Stimulated activated naive B cell treated with anti-CD40 and anti-IgM and Interleukin-4, amounts not matched to agents 10 μg/mL and 1 μg/mL and 100 μg/mL, for 72 hours (primary cell): ENCODE measurements at regions not wholly inside any gene's neighbourhood (a gene's known extent, or its start where the extent isn't known, plus 50 kb on each side); places are given as distances from the start of the nearest gene placed in this dataset.

Experiments used
- ATAC-seq, 2 donors: fragments of 150-1000 bp; cut with Tn5 transposase; replicated peaks; 2 replicates each; pipeline ENCODE4 v1.10.0; 2021; ENCODE audit warnings: moderate library complexity in 1 of 2
- DNase-seq: peaks from one replicate; pipeline ENCODE4 v3.0.0; 2021
- H3K27ac Mint-ChIP-seq: one replicate; pipeline ENCODE4 v1.8.0; 2022; ENCODE audit warnings: mild to moderate bottlenecking, mixed read lengths
- H3K27me3 Mint-ChIP-seq, 2 donors: one replicate each; pipeline ENCODE4 v1.8.0; 2022; ENCODE audit warnings: mixed read lengths in 2 of 2
- H3K36me3 Mint-ChIP-seq, 2 donors: one replicate each; pipeline ENCODE4 v1.8.0; 2022; ENCODE audit warnings: mixed read lengths in 2 of 2, mild to moderate bottlenecking in 1 of 2
- H3K4me1 Mint-ChIP-seq, 2 donors: one replicate each; pipeline ENCODE4 v1.8.0; 2022; ENCODE audit warnings: mixed read lengths in 2 of 2, mild to moderate bottlenecking in 1 of 2
- H3K4me3 Mint-ChIP-seq, 2 donors: one replicate each; pipeline ENCODE4 v1.8.0; 2022; ENCODE audit warnings: mild to moderate bottlenecking in 2 of 2, mixed read lengths in 2 of 2, moderate library complexity in 1 of 2
- H3K9me3 Mint-ChIP-seq, 2 donors: one replicate each; pipeline ENCODE4 v1.8.0; 2022; ENCODE audit warnings: mixed read lengths in 2 of 2, mild to moderate bottlenecking in 1 of 2

- DNase-seq (no peak), ATAC-seq (no peak)
- Mint-ChIP-seq H3K9me3 (peaks cover 8 to 10% of the 10 kb centered on the region in 2 donors), H3K4me1 (no peaks in the 10 kb centered on the region), H3K27ac (no peak overlapping the region), H3K36me3 (no peaks in the 10 kb centered on the region), H3K4me3 (no peak overlapping the region), H3K27me3 (no peaks in the 10 kb centered on the region)
These were observed 796.6 kb upstream of the DPPA4 start for GRCh38 chr3:110133971-110134370.

- peaks cover 4 to 10% of the 10 kb centered on the region in 2 donors for H3K9me3 Mint-ChIP-seq
- no peak overlapping the region for H3K4me3 Mint-ChIP-seq
- no peak for DNase-seq
- H3K4me1 Mint-ChIP-seq, result no peaks in the 10 kb centered on the region
- ATAC-seq, result no peak
- no peaks in the 10 kb centered on the region for H3K27me3 Mint-ChIP-seq
- H3K27ac Mint-ChIP-seq, result no peak overlapping the region
- no peaks in the 10 kb centered on the region for H3K36me3 Mint-ChIP-seq
These were observed 801.7 kb upstream of the DPPA4 start for GRCh38 chr3:110139048-110139447.

GRCh38 chr3:110139821-110140220 lies 802.5 kb upstream of the DPPA4 start:
- Mint-ChIP-seq H3K4me3 (no peak overlapping the region), H3K36me3 (no peaks in the 10 kb centered on the region), H3K9me3 (peaks cover 4 to 10% of the 10 kb centered on the region in 2 donors), H3K27ac (no peak overlapping the region), H3K4me1 (no peaks in the 10 kb centered on the region), H3K27me3 (no peaks in the 10 kb centered on the region)
- no peak for DNase-seq
- no peak for ATAC-seq

GRCh38 chr3:110149763-110150162 lies 812.4 kb upstream of the DPPA4 start:
- H3K4me3 Mint-ChIP-seq, result no peak overlapping the region
- ATAC-seq, result no peak
- no peaks in the 10 kb centered on the region for H3K27me3 Mint-ChIP-seq
- H3K27ac Mint-ChIP-seq, result no peak overlapping the region
- no peaks in the 10 kb centered on the region for H3K4me1 Mint-ChIP-seq
- H3K9me3 Mint-ChIP-seq, result peaks cover 2 to 3% of the 10 kb centered on the region in 2 donors
- no peaks in the 10 kb centered on the region for H3K36me3 Mint-ChIP-seq
- no peak for DNase-seq

DNA sequence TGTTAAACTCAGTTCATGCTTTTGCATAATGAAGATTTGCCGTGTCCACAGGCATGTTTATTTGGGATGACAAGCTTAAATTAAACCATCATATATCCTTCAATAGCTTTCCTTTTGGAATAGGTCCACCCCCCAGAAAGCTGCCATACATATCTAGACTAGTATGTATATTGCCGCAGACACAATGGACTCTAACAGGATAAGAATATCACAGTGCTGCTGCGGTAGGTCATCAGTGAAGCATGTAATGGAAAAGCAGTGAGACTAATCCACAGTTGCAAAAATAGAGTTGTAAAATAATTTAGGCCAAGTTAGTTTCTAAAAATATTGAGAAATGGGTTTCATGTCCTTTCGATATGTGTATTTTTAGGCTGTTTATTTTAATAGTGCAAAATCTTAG lies 819.9 kb upstream of the DPPA4 start:
- ATAC-seq (no peak), DNase-seq (no peak)
- Mint-ChIP-seq H3K27me3 (no peaks in the 10 kb centered on the region), H3K36me3 (no peaks in the 10 kb centered on the region), H3K27ac (no peak overlapping the region), H3K9me3 (no peaks in the 10 kb centered on the region), H3K4me1 (no peaks in the 10 kb centered on the region), H3K4me3 (no peak overlapping the region)

- H3K4me3 Mint-ChIP-seq, result no peak overlapping the region
- ATAC-seq (no peak), DNase-seq (no peak)
- H3K36me3 Mint-ChIP-seq, result no peaks in the 10 kb centered on the region
- H3K27ac Mint-ChIP-seq, result no peak overlapping the region
- no peaks in the 10 kb centered on the region for H3K4me1 Mint-ChIP-seq
- peaks cover 0 to 1% of the 10 kb centered on the region in 2 donors for H3K9me3 Mint-ChIP-seq
- no peaks in the 10 kb centered on the region for H3K27me3 Mint-ChIP-seq
These were observed 827.5 kb upstream of the DPPA4 start for GRCh38 chr3:110164632-110165369.

- H3K4me1 Mint-ChIP-seq, result no peaks in the 10 kb centered on the region
These were observed 828.0 kb upstream of the DPPA4 start for GRCh38 chr3:110165370-110165743.

GRCh38 chr3:110165753-110166152 lies 828.4 kb upstream of the DPPA4 start:
- Mint-ChIP-seq H3K4me1 (no peaks in the 10 kb centered on the region), H3K36me3 (no peaks in the 10 kb centered on the region), H3K4me3 (no peak overlapping the region), H3K27ac (no peak overlapping the region), H3K9me3 (peaks cover 0 to 1% of the 10 kb centered on the region in 2 donors), H3K27me3 (no peaks in the 10 kb centered on the region)
- DNase-seq (no peak), ATAC-seq (no peak)

More at GRCh38 chr3:110165370-110165743, 828.0 kb upstream of the DPPA4 start:
- Mint-ChIP-seq H3K36me3 (no peaks in the 10 kb centered on the region), H3K4me3 (no peak overlapping the region), H3K27ac (no peak overlapping the region), H3K27me3 (no peaks in the 10 kb centered on the region), H3K9me3 (peaks cover 0 to 1% of the 10 kb centered on the region in 2 donors)
- no peak for ATAC-seq
- no peak for DNase-seq

GRCh38 chr3:110166791-110167190 lies 829.4 kb upstream of the DPPA4 start:
- ATAC-seq (no peak), DNase-seq (no peak)
- H3K4me1 Mint-ChIP-seq, result no peaks in the 10 kb centered on the region
- no peak overlapping the region for H3K4me3 Mint-ChIP-seq
- H3K9me3 Mint-ChIP-seq, result peaks cover 0 to 1% of the 10 kb centered on the region in 2 donors
- H3K27me3 Mint-ChIP-seq, result no peaks in the 10 kb centered on the region
- H3K27ac Mint-ChIP-seq, result no peak overlapping the region
- H3K36me3 Mint-ChIP-seq, result no peaks in the 10 kb centered on the region

DNA sequence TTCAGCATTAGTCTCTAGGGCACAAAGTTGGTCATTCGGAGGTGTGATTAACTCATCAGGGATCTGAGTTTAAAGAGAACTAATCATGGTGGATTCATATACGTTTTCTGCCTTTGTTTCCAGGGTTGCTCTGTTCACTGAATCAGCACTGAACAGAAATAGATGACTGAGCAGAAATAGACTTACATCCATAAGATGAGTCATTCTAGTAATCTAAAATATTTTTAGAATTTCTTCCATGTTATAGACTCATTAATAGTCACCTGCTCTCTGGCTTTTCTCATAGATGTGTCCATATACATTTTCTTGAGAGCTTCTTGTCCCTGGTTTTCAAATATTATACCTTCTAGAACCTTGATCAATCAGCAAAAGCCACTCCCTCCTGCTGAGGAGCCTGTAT lies 837.6 kb upstream of the DPPA4 start:
- H3K4me1 Mint-ChIP-seq, result no peaks in the 10 kb centered on the region
- H3K9me3 Mint-ChIP-seq, result no peaks in the 10 kb centered on the region
- no peaks in the 10 kb centered on the region for H3K27me3 Mint-ChIP-seq
- no peak overlapping the region for H3K4me3 Mint-ChIP-seq
- no peak for DNase-seq
- no peaks in the 10 kb centered on the region for H3K36me3 Mint-ChIP-seq
- ATAC-seq, result no peak
- no peak overlapping the region for H3K27ac Mint-ChIP-seq

- H3K9me3 Mint-ChIP-seq, result no peaks in the 10 kb centered on the region
- H3K4me1 Mint-ChIP-seq, result no peaks in the 10 kb centered on the region
- no peaks in the 10 kb centered on the region for H3K27me3 Mint-ChIP-seq
- no peak overlapping the region for H3K27ac Mint-ChIP-seq
- no peaks in the 10 kb centered on the region for H3K36me3 Mint-ChIP-seq
- no peak for DNase-seq
- no peak for ATAC-seq
- no peak overlapping the region for H3K4me3 Mint-ChIP-seq
These were observed 841.6 kb upstream of the DPPA4 start for GRCh38 chr3:110178965-110179364.

DNA sequence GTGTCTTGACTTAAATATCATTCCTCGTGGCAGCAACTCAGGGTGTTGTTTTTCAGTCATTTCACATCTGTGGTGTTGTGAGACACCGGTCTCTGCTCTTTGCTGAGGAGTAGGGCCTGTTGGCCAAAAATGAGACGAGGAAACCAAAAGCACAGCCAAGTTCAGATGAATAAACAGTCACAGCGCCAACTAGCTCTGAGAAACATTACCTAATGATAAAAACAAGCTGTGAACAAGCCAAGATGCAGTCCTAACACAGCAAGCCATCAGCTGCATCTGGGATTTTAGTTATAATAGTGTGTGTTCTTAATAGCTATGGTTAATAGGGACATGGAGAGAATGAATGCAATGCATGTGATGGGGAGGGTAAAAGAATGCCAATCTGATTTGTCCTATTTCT lies 843.4 kb upstream of the DPPA4 start:
- DNase-seq (no peak), ATAC-seq (no peak)
- H3K4me1 Mint-ChIP-seq, result no peaks in the 10 kb centered on the region
- no peaks in the 10 kb centered on the region for H3K36me3 Mint-ChIP-seq
- H3K27me3 Mint-ChIP-seq, result no peaks in the 10 kb centered on the region
- H3K27ac Mint-ChIP-seq, result no peak overlapping the region
- no peak overlapping the region for H3K4me3 Mint-ChIP-seq
- no peaks in the 10 kb centered on the region for H3K9me3 Mint-ChIP-seq

DNA sequence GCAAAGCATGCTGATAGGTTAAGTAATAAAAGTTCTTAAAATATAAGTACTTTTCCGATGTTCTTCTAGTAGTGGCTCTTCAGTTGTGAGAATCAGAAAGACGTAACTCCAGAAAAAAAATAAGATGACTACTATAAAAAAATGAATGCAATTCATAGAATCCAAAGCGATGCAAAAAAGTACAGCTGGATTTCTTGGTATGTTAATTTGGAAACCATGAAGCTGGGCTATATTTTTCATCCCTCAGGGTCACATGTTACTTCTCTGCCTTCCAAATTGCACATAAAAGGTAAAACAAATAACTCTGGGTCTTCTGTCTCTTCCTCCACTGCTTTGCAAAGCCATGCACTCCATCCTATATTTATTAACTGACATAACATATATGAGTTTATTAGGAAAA lies 843.9 kb upstream of the DPPA4 start:
- ATAC-seq, result no peak
- H3K36me3 Mint-ChIP-seq, result no peaks in the 10 kb centered on the region
- H3K9me3 Mint-ChIP-seq, result no peaks in the 10 kb centered on the region
- no peaks in the 10 kb centered on the region for H3K27me3 Mint-ChIP-seq
- DNase-seq, result no peak
- H3K4me1 Mint-ChIP-seq, result no peaks in the 10 kb centered on the region
- no peak overlapping the region for H3K27ac Mint-ChIP-seq
- H3K4me3 Mint-ChIP-seq, result no peak overlapping the region

- Mint-ChIP-seq H3K9me3 (peaks cover 0 to 11% of the 10 kb centered on the region in 2 donors), H3K4me3 (no peak overlapping the region), H3K4me1 (no peaks in the 10 kb centered on the region), H3K27me3 (no peaks in the 10 kb centered on the region), H3K36me3 (no peaks in the 10 kb centered on the region), H3K27ac (no peak overlapping the region)
- ATAC-seq (no peak), DNase-seq (no peak)
These were observed 847.2 kb upstream of the DPPA4 start for GRCh38 chr3:110184536-110184935.

- H3K4me3 Mint-ChIP-seq, result no peak overlapping the region
- no peaks in the 10 kb centered on the region for H3K27me3 Mint-ChIP-seq
- no peaks in the 10 kb centered on the region for H3K4me1 Mint-ChIP-seq
- H3K9me3 Mint-ChIP-seq, result peaks cover 0 to 5% of the 10 kb centered on the region in 2 donors
- DNase-seq, result no peak
- no peak overlapping the region for H3K27ac Mint-ChIP-seq
- ATAC-seq, result no peak
- H3K36me3 Mint-ChIP-seq, result no peaks in the 10 kb centered on the region
These were observed 855.7 kb upstream of the DPPA4 start for GRCh38 chr3:110193074-110193473.
